HG02938 (cell line): ENCODE measurements at regions not wholly inside any gene's neighbourhood (a gene's known extent, or its start where the extent isn't known, plus 50 kb on each side); places are given as distances from the start of the nearest gene placed in this dataset.
"Not testable (repeated sequence)": the region's sequence is repeated elsewhere in the genome, so short reads cannot be mapped to it uniquely, and the experiment has no call there.

Experiments used
- ATAC-seq: cut with Tn5 transposase; IDR thresholded peaks from one replicate; pipeline ENCODE4 v1.9.1; 2021; ENCODE audit warnings: mild to moderate bottlenecking, moderate library complexity; ENCODE audit not compliant: unreplicated experiment

GRCh38 chr9:85108746-85109145 lies 439.2 kb downstream of the NTRK2 start:
- no peak for ATAC-seq

GRCh38 chr9:85108229-85108628 lies 438.7 kb downstream of the NTRK2 start:
- no peak for ATAC-seq

- no peak for ATAC-seq
Observed at GRCh38 chr9:85089188-85089969, 419.9 kb downstream of the NTRK2 start.

- ATAC-seq, result no peak
Observed at GRCh38 chr9:85081963-85082362, 412.4 kb downstream of the NTRK2 start.

- no peak for ATAC-seq
Observed at GRCh38 chr9:85079349-85079748, 409.8 kb downstream of the NTRK2 start.

DNA sequence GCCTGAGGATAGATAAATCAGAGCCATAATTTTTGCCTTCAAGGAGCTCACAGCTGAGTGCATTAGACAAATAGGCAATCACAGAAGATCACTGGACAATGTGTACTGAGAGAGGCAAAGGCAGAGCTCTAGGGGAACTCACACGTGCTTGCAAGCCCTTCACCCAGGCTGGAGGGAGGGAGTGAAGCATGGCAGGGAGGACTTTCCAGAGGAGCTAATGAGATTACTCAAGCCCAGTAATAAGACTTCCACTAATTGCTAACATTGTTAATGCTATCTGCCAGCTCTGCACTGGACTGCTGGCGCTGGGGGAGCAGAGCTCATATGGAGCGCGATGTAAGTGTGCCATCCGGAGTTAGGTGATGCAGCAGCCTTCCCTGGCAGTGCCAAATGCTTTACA lies 408.4 kb downstream of the NTRK2 start:
- ATAC-seq, result no peak

GRCh38 chr9:85077146-85077545 lies 407.6 kb downstream of the NTRK2 start:
- ATAC-seq, result not testable (repeated sequence)
